Motor neuron (in vitro differentiated cells): ENCODE measurements at regions not wholly inside any gene's neighbourhood (a gene's known extent, or its start where the extent isn't known, plus 50 kb on each side); places are given as distances from the start of the nearest gene placed in this dataset.

Experiments used
- ATAC-seq, 8 experiments: fragments of 200-7000 bp; cut with Tn5 transposase; replicated peaks in 6 of 8; 2 replicates each; pipeline ENCODE4 v1.8.0; 2021; ENCODE audit warnings: mild to moderate bottlenecking in 8 of 8, moderate library complexity in 8 of 8
- H3K27ac ChIP-seq, 2 donors: fragments of 250-450 bp; sonication (Bioruptor Pico); 2 replicates each; pipeline ENCODE4 v1.9.0; 2021; ENCODE audit warnings: antibody characterized with exemption in 2 of 2, mild to moderate bottlenecking in 2 of 2, moderate library complexity in 1 of 2
- H3K4me1 ChIP-seq, 2 donors: fragments of 250-450 bp; sonication (Bioruptor Pico); replicated peaks in 1 of 2; 2 replicates each; pipeline ENCODE4 v1.6.1; 2021; ENCODE audit warnings: antibody characterized with exemption in 2 of 2, mild to moderate bottlenecking in 2 of 2, moderate library complexity in 1 of 2
- H3K4me3 ChIP-seq, 5 donors: fragments of 250-450 bp; sonication (Bioruptor Pico); 2 replicates each; pipeline ENCODE4 v1.9.0; 2021; ENCODE audit warnings: antibody characterized with exemption in 5 of 5, mild to moderate bottlenecking in 5 of 5, moderate library complexity in 4 of 5
- WGBS, 10 experiments: fragments of 450-650 bp; shearing (Covaris generic); methylation state at CpG; one replicate each; pipeline ENCODE4 v1.0.0; 2022; 5-methylcytosine and 5-hydroxymethylcytosine counted together
- in situ Hi-C, 9 experiments: fragments of 400-800 bp; cut with MboI; loops; one replicate each; pipeline ENCODE4 v1.15.0; 2021; ENCODE audit warnings: low sequenced_read_pairs in 9 of 9, low pct_unique_long_range_greater_than_20kb in 2 of 9; ENCODE audit not compliant: unreplicated experiment in 9 of 9

DNA sequence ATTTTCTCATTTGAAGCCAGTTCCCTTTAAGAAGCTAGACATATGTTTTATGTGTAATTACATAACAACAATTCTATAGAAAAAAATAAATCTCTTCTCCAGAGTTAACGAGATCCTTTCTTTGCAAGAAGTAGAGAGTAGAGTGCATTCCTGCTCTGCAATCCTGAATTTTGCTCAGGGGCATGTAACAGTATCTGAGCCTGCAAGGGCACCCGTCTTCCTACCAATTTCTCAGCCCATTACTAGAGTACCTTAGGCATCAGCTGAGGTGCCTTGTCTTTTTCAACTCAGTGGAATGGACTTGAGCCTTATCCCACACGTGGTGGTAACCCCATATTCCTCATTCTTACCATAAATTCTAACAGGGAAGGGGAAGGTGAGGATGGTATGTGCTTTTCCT lies 205.9 kb downstream of the IKZF2 start:
- 0 to 72% (median 40%) methylated on average over 2 to 3 of the region's 3 CpGs; no CpG with 5 or more reads in 4 of the 10 experiments for WGBS, 10 experiments
- no peak overlapping the region for H3K4me3 ChIP-seq
- peaks cover 0 to 1% of the 10 kb centered on the region in 2 donors for H3K4me1 ChIP-seq
- peak in 3 of 8 experiments; percentile 18 to 88 (median 67) for ATAC-seq
- in situ Hi-C loops: no loop called here
- no peak overlapping the region for H3K27ac ChIP-seq

DNA sequence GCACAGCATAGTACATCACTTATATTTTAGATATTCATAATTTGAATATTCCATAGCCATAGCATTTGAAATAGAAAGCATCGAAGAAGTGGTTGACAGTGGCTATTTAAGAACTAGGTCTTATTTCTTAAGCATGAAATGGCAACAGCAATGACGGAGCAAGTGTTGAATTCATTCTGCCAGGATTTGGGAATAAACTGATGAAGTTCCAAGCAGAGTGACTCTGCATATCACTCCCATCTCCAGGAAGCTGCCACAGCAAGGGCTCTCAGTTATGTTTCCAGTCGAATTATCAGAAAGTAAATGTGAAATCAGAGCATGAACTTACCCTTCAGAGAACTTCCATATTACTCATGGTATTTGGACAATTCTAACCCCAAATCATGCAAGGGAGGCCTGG lies 208.1 kb downstream of the IKZF2 start:
- H3K27ac ChIP-seq: no peak overlapping the region
- no peak overlapping the region for H3K4me3 ChIP-seq
- peaks cover 0 to 6% of the 10 kb centered on the region in 2 donors for H3K4me1 ChIP-seq
- in situ Hi-C loops: no loop called here
- ATAC-seq: no peak
- 0 to 100% (median 80%) methylated on average over 1 to 3 of the region's 3 CpGs for WGBS, 10 experiments

DNA sequence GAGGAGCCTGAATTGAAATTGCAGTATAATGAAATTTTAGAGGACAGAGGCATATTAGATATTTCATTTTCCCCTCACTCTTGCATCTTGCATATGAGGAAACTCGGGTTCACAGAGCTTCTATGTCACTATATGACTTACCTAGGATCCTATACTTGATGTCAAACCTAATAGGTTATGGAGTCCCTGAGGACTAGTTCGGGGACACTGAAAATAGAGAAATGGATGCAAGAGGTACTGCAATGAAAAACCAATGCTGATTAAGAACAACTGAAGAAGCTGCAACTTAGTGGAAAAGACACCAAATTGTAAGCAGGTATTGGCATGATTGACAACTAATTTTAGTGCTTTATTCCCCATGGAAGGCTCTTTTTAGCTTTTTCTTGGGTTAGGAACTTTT lies 210.1 kb downstream of the IKZF2 start:
- in situ Hi-C loops: no loop called here
- no peak overlapping the region for H3K27ac ChIP-seq

DNA sequence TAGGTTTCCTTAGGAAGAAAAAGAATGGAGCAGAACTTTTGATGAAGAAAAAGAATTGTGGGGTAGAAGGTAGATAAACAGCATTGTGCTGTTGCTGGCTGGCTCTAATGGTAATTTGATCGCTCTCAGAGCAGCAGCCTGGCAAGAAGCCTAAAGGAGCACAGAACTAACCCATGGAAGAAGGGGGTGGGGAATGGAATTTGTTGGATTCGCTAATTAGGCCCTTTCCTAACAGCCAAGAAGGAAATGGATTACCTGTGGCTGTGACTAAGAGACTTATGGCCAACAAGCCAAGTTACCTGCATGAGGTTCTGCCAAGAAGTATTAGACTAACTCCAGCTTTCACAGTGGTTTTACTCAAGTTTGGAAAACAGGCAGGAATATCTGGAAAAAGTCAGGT lies 210.6 kb downstream of the IKZF2 start:
- H3K4me3 ChIP-seq: no peak overlapping the region
- 0 to 83% (median 24%) methylated on average over 1 to 2 of the region's 2 CpGs; no CpG with 5 or more reads in 1 of the 10 experiments for WGBS, 10 experiments
- in situ Hi-C loops: no loop called here
- peaks cover 3 to 6% of the 10 kb centered on the region in 2 donors for H3K4me1 ChIP-seq
- H3K27ac ChIP-seq: no peak overlapping the region
- ATAC-seq: peak in 5 of 8 experiments; percentile 38 to 70 (median 65)

More for the DNA sequence above, 210.1 kb downstream of the IKZF2 start:
- 13 to 100% (median 51%) methylated on average over 1 to 2 of the region's 2 CpGs; no CpG with 5 or more reads in 2 of the 10 experiments for WGBS, 10 experiments
- Histone ChIP-seq H3K4me1 (peaks cover 3 to 6% of the 10 kb centered on the region in 2 donors), H3K4me3 (no peak overlapping the region)
- no peak for ATAC-seq

DNA sequence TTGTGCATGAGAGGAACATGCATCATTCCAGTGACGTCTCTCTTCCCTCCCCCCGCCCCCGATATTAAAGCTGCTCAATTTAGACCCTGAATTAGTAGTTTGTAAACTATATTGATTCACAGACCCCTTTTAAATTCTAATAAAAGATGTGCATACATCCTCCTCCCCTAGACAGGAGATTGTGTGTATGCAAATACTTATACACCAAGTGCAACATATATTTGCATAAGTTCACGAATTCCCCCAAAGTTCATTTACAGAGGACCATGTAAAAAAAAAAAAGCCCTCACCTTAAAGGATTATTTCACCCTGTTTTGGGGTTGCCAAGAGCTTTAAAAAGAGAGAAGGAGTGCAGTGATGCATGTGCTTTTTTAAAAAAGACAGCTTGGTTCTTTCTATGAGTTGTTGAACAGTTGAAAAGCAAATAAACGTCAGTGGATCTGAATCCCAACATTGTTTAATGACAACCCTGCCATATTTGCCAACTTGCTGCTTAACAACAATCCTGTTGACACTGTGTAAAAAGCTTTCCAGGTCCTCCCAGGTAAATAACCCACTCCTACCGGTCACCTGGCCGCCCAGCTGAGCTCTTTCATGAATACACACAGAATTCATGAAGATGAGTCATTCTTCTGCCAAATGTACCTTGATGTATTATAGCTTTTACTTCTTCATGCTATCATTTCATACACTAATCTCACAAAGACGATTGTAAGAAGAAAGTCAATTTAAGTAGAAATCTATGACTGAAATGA lies 211.5 kb downstream of the IKZF2 start:
- in situ Hi-C loops: no loop called here
- H3K27ac ChIP-seq: no peak overlapping the region
- 0 to 65% (median 52%) methylated on average over 1 to 7 of the region's 8 CpGs for WGBS, 10 experiments
- H3K4me3 ChIP-seq: no peak overlapping the region
- peaks cover 3 to 6% of the 10 kb centered on the region in 2 donors for H3K4me1 ChIP-seq
- peak in 3 of 8 experiments; percentile 25 to 76 (median 52) for ATAC-seq

DNA sequence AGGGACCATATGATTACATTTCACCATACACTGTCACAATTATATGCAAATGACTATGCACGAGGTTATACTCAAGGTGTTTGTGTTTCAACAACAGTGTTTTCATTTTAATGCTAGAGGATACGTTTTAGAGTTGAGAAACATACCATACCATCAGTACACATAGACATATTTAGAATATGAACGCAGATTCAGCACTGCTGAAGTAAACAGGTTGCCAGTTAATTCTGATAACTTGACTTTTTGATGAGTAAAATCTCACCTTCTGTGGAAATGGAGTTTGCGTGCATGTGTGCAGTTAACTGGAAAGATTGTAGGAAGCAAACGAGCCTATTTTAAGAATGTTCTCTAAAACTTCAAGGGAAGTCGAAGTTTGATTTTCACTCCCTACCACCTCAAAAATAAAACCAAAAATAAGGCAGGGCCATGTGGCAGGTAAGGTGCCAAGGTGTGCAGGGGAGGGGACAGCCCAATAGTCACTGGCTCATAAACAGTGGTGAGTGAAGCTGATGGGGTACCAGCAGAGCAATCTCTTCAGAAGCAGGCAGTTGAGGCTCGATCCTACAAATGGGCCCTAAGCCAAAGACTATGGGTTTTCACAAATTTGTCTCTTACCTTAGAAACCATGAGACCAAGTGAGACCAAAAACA lies 213.1 kb downstream of the IKZF2 start:
- peaks cover 3 to 6% of the 10 kb centered on the region in 2 donors for H3K4me1 ChIP-seq
- 45 to 97% (median 90%) methylated on average over 4 to 6 of the region's 7 CpGs; no CpG with 5 or more reads in 1 of the 10 experiments for WGBS, 10 experiments
- in situ Hi-C loops: no loop called here

DNA sequence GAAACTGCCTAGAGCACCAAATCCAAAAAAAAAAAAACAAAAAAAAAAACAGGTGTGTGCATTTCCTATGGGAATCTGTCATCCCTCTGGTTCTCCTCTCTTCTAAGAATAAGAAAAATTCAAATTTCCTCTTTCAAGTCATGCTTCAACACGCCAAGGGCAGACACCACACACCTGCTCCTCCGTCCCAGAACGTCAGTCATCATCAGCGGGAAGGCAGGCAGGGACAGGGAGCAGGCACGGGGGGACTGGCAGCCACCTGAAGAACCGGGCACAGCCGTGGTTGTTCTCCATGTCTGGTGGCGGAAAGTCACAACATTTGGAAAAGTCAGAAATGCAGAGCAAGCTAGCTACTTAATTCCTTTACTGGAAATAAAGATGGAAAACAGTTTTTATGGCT lies 214.8 kb downstream of the IKZF2 start:
- 0 to 96% (median 74%) methylated on average over 1 to 8 of the region's 8 CpGs; no CpG with 5 or more reads in 2 of the 10 experiments for WGBS, 10 experiments
- in situ Hi-C loops: no loop called here
- Histone ChIP-seq H3K27ac (no peak overlapping the region), H3K4me3 (no peak overlapping the region), H3K4me1 (peaks cover 3 to 6% of the 10 kb centered on the region in 2 donors)
- ATAC-seq: no peak

More for the DNA sequence above, 213.1 kb downstream of the IKZF2 start:
- Histone ChIP-seq H3K4me3 (no peak overlapping the region), H3K27ac (no peak overlapping the region)
- ATAC-seq: no peak

DNA sequence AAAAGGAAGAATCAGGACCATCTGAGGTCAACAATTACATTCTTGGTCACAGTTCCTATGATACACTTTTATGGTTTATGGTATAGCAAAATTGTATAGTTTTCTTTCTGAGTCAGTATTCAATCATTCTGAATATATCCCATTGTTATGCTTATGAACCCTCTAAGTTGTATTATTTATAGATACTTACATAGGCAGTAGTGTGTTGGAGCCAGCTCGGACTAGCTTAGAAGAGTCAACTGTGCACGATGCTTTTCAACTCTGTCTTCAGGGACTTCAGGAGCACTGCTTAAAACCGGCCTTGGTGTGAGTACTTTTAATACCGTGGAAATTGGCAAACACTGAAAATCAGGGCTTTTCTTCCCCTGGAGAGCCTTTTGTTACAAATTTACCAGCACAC lies 215.7 kb downstream of the IKZF2 start:
- no peak overlapping the region for H3K27ac ChIP-seq
- H3K4me1 ChIP-seq: peaks cover 3 to 6% of the 10 kb centered on the region in 2 donors
- H3K4me3 ChIP-seq: no peak overlapping the region
- ATAC-seq: peak in 5 of 8 experiments; percentile 76 to 93 (median 91)
- in situ Hi-C loops: no loop called here
- 74 to 93% (median 80%) methylated on average over 2 to 4 of the region's 4 CpGs; no CpG with 5 or more reads in 2 of the 10 experiments for WGBS, 10 experiments

DNA sequence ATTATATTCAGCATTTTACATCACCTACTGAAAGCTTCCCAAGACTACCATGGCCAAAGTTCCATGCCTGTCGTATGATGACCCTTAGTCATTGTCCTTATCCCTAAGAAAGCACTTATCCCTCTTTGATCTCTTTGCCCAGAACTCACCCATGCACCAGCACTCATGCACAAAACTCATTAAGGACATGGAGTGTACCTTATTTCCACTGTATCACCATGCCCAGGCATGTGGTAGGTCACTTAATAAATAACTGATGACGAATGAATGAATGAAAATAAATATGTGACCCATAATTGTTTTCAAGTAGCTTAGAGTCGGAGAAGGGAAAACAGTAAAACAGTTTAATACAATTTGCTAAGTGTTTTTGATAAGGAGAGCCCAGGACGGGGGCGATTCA lies 220.1 kb downstream of the IKZF2 start:
- Histone ChIP-seq H3K4me3 (no peak overlapping the region), H3K27ac (no peak overlapping the region), H3K4me1 (no peaks in the 10 kb centered on the region)
- ATAC-seq: no peak
- in situ Hi-C loops: no loop called here
- WGBS, 10 experiments: 0 to 100% (median 86%) methylated on average over 1 to 5 of the region's 5 CpGs; no CpG with 5 or more reads in 2 of the 10 experiments

DNA sequence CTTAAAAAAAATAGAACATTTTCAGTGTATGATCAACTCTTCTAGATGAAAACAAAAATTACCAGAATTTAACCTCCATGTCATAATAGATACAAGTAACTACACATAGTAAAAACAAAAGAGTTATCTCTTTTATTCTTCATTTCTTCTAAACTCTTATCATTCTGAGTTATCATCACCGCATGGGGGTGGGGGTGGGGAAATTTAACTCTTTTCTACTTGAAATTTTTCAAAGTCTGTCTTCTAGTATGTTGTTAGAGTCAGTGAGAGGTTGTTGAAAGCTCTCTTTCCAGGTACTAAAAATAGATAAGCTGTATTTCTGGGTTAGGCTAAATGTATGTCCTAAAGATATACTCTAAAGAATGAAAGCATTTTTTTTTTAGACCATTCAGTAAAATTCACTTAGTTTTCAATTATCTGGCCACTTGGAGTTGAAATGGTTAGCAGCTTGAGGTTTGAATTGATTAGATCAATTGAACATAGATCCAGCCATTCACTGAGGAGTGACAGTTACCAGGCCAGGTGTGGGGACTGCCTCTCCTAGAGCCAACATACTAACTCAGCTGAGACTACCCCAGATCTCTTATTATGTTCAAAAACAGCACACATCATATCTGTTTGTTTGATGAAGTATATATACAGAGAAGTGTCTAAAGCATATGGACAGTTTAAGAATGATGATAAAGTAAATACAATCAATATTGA lies 220.7 kb downstream of the IKZF2 start:
- H3K4me3 ChIP-seq: no peak overlapping the region
- in situ Hi-C loops: no loop called here
- 0 to 100% (median 81%) methylated on average over 1 of the region's 1 CpG; no CpG with 5 or more reads in 2 of the 10 experiments for WGBS, 10 experiments
- ATAC-seq: no peak
- H3K27ac ChIP-seq: no peak overlapping the region
- no peaks in the 10 kb centered on the region for H3K4me1 ChIP-seq

DNA sequence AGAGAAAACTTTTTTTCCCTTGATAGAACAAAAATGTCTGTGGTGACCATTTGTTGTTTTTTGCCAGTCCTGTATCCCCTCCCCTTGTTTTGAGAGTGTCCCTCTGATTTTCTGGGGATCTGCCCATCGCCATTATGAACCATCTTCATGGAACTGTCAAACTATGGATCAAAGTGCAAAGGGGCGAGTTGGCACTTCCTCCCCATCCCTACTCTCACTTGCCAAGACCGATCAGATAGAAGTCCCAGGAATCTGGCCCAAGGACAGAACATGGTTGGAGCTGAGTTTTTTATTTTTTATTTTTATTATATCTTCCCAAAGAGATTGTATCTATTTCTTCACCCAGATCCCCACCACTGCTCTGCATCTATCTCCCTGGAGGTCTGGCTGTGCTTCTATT lies 221.4 kb downstream of the IKZF2 start:
- in situ Hi-C loops: no loop called here
- no peak for ATAC-seq
- no peak overlapping the region for H3K4me3 ChIP-seq
- H3K4me1 ChIP-seq: no peaks in the 10 kb centered on the region
- WGBS, 10 experiments: 75 to 100% (median 92%) methylated on average over 1 to 3 of the region's 3 CpGs; no CpG with 5 or more reads in 1 of the 10 experiments
- no peak overlapping the region for H3K27ac ChIP-seq

DNA sequence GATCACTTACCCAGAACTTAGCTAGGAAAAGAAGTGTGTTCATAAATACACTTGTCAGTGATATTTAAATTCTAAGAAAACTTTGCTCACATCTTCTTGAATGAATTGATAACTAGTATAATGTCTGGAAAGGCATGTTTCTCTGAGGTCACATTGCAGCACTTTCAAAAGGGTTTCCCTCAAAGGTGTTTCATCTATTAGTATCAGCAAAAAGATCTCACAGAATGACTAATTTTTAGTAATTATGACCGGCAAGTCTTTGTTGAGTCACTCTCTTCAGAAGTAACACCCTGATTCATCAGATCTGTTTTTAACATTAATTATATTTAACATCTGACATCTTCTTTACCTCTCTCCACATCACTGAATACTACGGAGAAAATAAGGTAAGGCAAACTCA lies 222.3 kb downstream of the IKZF2 start:
- ATAC-seq: peak in 2 of 8 experiments; percentile 39 to 50
- WGBS, 10 experiments: 14 to 100% (median 65%) methylated on average over 1 to 2 of the region's 2 CpGs
- Histone ChIP-seq H3K4me1 (no peaks in the 10 kb centered on the region), H3K27ac (no peak overlapping the region), H3K4me3 (no peak overlapping the region)
- in situ Hi-C loops: no loop called here

DNA sequence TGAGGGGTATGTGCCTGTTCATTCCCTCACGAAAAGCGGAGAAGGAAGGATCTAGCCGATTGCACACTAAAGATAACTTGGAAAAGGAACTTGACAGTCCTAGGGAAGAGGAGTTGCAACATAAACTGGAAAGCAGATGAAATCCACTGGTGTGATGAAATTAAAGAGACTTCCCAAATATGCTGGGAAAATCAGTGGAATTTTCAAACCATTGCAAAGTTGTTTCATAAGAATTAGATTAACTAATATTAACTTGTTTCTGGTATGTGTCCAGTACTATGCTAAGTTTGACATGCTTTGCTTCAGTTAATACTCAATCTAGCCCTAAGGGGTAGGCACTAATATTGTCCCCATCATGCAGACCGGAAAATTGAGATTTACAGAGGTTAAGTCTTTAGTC lies 222.7 kb downstream of the IKZF2 start:
- no peaks in the 10 kb centered on the region for H3K4me1 ChIP-seq
- ATAC-seq: no peak
- in situ Hi-C loops: no loop called here
- no peak overlapping the region for H3K27ac ChIP-seq
- 56 to 100% (median 83%) methylated on average over 1 to 4 of the region's 4 CpGs; no CpG with 5 or more reads in 1 of the 10 experiments for WGBS, 10 experiments
- no peak overlapping the region for H3K4me3 ChIP-seq
